ENCODE measurements at regions not wholly inside any gene's neighbourhood (a gene's known extent, or its start where the extent isn't known, plus 50 kb on each side); places are given as distances from the start of the nearest gene placed in this dataset.
"Not testable (repeated sequence)": the region's sequence is repeated elsewhere in the genome, so short reads cannot be mapped to it uniquely, and the experiment has no call there.

- DNase-seq = not testable (repeated sequence)
These were observed 50.3 kb upstream of the AGTPBP1 start for GRCh38 chr9:85792057-85792456.

- peak; percentile 15 for DNase-seq
These were observed 61.4 kb upstream of the AGTPBP1 start for GRCh38 chr9:85802978-85803695.

- DNase-seq = not testable (repeated sequence)
These were observed 63.0 kb upstream of the AGTPBP1 start for GRCh38 chr9:85804847-85805133.

DNA sequence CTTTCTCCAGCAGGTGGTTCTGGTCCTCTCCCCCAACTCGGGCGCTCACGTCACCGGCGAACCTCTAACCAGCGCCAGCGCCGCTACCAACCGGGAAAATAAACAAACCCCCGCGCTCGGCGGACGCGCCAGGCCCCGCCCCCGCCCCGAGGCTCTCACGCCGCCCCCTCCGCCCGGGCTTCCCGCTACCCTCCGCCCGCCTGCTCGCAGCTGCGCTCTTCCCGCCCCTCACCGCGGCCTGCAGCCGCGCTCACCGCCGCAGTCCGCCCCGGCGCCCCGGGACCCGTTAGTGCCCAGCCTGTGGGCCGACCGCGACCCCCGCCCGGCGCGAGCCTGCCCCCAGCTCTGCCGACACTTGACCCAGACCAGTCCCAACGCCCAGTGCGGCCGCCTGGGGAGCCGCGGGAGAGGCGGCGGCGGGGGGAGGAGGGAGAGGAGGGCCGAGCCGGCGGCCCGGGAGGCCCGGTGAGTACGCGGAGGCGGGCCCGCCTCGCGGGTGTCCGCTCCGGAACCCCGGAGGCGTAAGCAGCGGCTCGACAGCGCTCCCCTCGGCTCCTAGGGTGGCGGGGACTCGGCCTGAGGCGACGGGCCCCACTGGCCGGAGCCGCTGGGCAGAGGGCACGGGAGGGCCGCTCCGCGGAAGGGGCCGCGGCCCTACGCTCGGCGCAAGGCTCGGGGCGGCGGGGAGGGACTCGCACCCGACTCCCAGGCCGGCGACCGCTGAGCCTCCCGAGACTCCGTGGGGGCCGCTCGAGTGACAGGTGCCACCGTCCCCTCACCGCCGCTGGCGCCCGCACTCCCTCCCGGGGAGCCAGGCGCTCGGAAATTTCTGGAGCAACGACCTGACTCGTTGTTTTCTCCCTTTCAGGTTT is 63.6 kb upstream of the AGTPBP1 start:
- DNase-seq = peak; percentile 65

- not testable (repeated sequence) for DNase-seq
These were observed 66.6 kb upstream of the AGTPBP1 start for GRCh38 chr9:85808329-85808728.

GRCh38 chr9:85813388-85813787 is 71.6 kb upstream of the AGTPBP1 start:
- not testable (repeated sequence) for DNase-seq

GRCh38 chr9:85814800-85815199 is 73.0 kb upstream of the AGTPBP1 start:
- DNase-seq = not testable (repeated sequence)

DNA sequence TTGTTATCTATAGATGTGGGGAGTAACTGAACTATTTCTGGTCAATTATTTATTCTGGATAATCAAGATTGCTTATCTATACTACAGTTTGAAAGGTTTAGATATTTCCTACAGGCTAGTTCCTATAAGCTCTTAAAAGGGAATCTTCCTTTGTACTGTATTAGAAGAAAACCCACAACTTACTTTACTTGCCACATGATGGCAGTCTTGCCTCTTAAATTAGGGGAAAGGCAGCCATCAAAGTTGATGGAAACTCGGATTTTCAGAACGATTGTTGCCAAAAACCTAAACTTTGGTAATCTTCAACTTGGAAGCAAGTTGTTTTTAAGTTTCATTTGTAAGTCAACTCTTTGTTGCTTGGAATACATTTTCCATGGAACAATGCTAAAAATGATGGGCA is 77.2 kb upstream of the AGTPBP1 start:
- DNase-seq = peak; percentile 50

- DNase-seq = not testable (repeated sequence)
These were observed 78.8 kb upstream of the AGTPBP1 start for GRCh38 chr9:85820598-85820997.

DNA sequence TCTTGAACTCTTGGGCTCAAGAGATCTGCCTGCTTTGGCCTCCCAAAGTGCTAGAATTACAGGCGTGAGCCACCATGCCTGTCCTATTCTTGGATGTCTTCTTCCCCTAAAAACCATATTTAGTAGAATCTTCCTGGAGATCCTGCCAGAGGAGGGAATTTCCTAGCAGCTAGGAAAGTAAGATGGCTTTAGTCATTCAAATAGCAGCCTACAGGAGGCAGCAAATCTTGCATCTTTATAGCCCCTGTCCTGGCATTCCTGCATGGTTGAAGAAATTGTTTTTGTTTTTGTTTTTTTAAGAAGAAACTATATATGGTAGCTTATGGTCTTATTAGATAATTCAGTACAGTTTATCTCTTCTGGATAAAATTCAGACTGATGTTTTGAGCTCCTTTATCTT is 83.2 kb upstream of the AGTPBP1 start:
- not testable (repeated sequence) for DNase-seq

DNA sequence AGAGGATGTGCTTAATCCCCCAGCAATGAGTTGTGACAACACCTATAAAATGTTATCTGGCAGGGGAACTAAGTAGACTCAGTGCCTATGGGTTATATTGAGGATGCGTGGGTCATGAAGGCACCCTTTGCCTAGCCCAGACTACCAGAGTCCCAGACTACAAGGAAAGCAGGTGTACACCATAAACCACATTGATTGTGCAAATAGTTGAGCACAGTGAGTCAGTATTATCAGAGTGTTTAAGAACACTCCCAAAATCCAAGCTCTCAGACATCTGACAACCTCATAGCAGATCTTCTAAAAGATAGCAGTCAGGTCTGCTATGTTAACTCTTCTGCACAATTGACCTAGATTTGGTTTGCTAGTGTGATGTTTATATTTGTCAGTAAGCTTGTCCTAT is 92.8 kb upstream of the AGTPBP1 start:
- DNase-seq = not testable (repeated sequence)

GRCh38 chr9:85843949-85844348 is 97.0 kb upstream of the NAA35 start:
- DNase-seq = not testable (repeated sequence)

GRCh38 chr9:85847782-85848181 is 93.2 kb upstream of the NAA35 start:
- DNase-seq = not testable (repeated sequence)

DNA sequence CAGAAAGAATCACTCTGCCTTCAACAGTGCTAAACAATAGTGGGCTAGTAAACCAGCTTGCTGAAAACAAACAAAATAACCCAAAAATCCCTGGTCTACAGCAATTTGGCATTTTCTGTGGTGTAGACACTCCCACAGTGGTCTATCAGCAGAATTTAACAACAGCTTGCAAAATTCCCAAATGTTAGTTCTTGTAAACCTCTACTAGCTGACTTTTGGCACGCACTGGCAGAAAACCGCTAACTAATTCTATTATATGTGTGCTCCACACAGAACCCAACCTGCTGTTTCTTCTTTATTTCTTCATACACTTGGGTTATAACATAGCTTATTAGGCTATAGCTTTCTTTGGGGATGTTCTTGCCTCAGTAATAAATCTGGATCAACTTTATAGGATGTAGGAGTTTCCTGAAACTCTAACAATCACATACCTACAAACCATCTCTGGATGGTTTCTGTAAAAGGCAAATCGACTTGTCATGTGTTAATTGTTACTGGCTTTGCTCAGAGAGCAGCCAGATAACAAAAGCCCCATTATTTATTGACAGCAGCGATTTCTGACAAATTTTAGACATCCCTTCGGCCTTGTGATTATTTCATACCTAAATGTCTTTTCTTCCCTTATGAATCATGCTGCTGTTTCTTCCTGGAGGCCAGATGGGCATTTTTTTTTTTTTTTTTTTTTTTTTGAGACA is 82.7 kb upstream of the NAA35 start:
- peak; percentile 31 for DNase-seq

GRCh38 chr9:85859765-85860164 is 81.2 kb upstream of the NAA35 start:
- DNase-seq = peak; percentile 83

DNA sequence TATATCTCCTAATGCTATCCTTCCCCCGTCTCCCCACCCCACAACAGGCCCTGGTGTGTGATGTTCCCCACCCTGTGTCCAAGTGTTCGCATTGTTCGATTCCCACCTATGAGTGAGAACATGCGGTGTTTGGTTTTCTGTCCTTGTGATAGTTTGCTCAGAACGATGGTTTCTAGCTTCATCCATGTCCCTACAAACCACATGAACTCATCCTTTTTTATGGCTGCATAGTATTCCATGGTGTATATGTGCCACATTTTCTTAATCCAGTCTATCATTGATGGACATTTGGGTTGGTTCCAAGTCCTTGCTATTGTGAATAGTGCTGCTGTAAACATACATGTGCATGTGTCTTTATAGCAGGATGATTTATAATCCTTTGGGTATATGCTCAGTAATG is 79.1 kb upstream of the NAA35 start:
- not testable (repeated sequence) for DNase-seq

GRCh38 chr9:85863875-85864274 is 77.1 kb upstream of the NAA35 start:
- no peak for DNase-seq

- peak; percentile 1 for DNase-seq
These were observed 69.9 kb upstream of the NAA35 start for GRCh38 chr9:85871008-85871407.

DNA sequence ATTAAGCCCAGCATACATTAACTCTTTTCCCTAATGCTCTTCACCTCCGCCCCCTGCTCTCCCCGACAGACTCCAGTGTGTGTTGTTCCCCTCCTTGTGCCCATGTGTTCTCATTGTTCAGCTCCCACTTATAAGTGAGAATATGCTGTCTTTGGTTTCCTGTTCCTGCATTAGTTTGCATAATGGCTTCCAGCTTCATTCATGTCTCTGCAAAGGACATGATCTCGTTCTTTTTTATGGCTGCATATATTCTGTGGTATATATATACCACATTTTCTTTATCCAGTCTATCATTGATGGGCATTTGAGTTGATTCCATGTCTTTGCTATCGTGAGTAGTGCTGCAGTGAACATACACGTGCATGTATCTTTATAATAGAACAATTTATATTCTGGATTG is 69.3 kb upstream of the NAA35 start:
- not testable (repeated sequence) for DNase-seq

GRCh38 chr9:85872463-85872862 is 68.5 kb upstream of the NAA35 start:
- DNase-seq = no peak

DNA sequence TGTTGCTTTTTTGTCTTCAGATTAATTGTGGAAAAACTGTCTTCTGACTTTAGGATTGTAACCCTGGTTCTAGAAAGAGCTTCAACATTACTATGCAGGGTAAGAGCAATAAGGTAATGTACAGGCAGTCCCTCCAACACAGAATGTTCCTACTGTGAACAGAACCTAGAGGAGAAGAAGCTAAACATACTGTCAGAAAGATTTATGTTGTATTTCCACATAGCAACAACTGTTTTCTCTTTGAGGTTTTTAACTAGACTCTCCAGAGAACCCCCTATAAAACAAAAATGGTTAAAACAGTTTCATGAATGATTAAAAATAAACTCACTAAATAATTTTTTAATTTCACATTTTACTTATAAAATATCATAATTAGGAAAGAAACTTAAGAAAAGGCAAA is 64.3 kb upstream of the NAA35 start:
- DNase-seq = no peak

DNA sequence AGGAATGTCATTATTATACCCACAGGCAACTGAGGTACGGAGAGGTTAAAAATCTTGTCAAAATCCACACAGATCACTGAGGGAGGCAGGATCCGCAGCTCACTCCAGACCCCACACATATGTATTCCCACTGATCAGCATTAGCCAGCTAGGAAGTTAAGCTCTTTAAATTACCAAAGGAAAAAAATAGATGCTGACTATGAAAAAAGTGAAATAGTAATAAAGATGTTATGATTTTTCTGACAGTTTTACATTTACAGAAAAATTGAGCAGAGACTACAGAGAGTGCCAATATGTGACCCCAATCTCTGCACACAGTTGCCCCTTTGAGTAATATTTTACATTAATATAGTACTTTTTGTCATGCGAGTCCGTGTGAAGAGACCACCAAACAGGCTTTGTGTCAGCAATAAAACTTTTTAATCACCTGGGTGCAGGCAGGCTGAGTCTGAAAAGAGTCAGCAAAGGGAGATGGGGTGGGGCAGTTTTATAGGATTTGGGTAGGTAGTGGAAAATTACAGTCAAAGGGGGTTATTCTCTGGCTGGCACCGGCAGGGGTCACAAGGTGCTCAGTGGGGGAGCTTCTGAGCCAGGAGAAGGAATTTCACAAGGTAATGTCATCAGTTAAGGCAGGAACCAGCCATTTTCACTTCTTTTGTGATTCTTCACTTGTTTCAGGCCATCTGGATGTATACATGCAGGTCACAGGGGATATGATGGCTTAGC is 61.9 kb upstream of the NAA35 start:
- not testable (repeated sequence) for DNase-seq

DNA sequence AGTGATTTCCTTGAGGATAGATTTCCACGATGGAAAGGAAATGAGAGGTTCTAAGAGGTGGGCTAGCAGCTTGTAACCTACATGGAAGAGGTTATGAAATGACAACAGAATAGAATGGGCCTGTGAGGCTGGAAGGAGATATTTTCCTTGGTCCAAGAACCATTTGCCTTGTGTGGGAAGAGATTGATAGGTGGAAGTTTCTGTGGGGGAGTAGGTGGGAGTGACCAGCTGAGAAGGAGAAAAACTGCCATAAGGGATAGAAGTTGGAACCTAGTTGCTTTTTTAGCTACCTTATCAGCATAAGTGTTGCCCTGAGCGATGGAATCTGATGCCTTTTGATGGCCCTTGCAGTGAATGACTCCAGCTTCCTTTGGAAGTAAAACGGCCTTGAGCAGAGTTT is 60.4 kb upstream of the NAA35 start:
- not testable (repeated sequence) for DNase-seq
